Activated CD4-positive, alpha-beta T cell treated with anti-CD3 and anti-CD28 coated beads for 24 hours (primary cell): ENCODE measurements at regions not wholly inside any gene's neighbourhood (a gene's known extent, or its start where the extent isn't known, plus 50 kb on each side); places are given as distances from the start of the nearest gene placed in this dataset.
"Not testable (repeated sequence)": the region's sequence is repeated elsewhere in the genome, so short reads cannot be mapped to it uniquely, and the experiment has no call there.

Experiments used
- DNase-seq, 2 donors: peaks; one replicate each; pipeline ENCODE4 v3.0.0-alpha.2; 2020; ENCODE audit warnings: low read depth in 2 of 2

DNA sequence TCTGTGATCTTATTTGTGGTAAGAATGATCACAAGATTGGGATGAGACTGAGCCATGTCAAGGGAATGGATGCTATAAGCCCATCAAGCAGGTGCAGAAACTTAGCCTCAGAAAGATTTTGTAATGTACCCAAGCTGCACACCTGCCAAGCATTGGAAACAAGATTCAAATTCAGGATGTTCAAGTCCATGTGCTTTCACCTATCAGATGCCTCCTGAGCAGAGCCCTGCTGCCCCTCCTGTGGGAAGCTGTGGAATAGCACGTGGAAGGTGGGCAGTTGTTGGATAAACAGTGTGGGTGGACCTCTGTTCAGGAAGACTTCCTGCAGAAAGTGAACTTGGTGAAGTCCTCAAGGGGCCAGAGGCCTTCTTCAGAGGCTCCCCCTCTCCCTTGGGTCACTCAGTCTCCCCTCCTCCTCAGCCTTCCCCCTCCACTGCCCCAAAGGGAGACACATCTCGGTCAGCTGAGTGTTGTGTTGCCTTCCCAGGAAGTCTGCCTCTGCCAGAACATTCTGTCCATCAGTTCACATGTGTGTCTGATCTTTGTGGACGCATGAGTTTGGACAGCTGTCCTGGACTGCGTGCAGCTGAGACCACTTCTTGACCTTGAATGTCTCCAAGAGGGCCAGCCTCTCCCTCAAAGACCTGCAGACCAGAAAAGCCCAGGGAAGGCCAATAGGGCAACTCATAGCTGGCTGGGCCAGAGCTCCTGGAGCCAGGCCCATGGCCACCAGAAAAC lies 186.1 kb downstream of the INHBB start:
- DNase-seq: no peak

DNA sequence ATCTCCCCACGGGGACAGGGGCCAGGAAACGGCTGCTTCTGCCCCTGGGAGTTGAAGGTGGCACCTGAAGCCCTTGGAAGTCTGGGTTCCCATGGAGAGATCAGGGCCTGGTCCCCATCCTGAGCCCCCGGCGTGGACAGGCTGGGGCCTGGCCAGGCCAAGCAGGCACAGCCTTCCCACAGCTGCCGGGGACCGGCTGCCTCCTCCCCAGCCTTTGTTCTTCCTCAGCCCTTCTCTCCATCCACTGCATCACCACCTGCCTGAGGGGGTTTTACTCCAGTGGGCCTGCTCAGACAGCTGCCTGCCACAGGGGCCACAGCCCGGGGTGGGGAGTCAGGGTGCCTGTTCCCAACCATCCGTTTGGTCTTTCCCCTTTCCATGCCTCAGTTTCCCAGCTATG lies 187.7 kb downstream of the INHBB start:
- DNase-seq: no peak

DNA sequence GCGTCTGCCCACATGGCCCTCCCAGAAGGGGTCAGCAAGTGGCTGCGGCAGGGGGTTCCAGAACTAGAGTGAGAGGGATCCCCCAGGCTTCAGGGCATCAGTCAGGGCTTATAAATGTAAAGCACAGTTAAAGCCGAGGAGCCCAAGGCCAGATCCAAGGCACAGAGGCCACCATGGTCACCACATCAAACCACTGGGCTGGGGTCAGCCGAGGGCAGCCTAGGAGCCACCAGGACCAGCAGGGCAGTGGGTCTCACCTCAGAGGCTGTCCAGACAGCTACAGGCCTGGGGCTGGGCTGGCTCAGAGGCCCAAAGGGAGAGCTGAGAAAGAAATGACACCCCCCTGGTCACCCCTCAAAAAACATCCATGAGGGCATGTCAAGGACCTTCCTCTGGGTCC lies 188.5 kb downstream of the INHBB start:
- no peak for DNase-seq

DNA sequence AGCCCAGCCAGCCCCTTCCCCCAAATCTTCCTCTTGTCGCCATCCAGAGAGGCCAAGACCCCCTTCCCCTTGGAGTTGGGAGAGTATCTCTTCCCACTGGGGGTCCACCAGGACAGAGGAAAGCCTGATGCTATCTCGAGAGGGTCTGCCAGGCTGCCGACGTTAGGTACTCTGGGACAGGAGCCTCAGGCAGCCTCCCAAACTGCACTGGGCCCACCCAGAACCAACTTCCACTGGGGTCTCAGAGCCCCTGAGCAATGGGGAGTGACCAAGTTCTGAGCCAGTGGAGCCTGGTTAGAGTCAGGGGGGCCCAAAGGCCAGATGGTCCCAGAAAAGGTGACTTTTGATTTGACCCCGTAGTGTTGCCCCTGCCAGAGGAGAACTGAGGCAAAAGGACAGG lies 189.1 kb downstream of the INHBB start:
- no peak for DNase-seq

DNA sequence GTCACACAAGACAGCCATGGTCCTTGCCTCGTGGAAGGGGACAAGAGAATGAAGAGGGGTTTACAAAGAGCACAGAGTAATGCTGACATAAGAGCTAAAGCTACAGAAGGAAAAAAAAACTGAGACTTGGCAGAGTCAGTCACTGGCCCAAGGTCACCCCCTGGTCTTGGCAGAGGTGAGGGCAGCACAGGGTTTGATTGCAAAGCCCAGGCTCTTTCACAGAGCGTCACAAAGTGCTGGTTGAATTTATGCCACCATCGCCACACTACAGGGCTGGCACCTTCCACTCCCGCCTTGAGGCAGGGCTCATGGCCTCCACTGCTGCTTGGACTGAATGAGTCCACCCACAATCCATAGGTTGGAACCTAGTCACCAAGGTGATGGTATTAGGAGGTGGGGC lies 190.2 kb downstream of the INHBB start:
- DNase-seq: no peak

DNA sequence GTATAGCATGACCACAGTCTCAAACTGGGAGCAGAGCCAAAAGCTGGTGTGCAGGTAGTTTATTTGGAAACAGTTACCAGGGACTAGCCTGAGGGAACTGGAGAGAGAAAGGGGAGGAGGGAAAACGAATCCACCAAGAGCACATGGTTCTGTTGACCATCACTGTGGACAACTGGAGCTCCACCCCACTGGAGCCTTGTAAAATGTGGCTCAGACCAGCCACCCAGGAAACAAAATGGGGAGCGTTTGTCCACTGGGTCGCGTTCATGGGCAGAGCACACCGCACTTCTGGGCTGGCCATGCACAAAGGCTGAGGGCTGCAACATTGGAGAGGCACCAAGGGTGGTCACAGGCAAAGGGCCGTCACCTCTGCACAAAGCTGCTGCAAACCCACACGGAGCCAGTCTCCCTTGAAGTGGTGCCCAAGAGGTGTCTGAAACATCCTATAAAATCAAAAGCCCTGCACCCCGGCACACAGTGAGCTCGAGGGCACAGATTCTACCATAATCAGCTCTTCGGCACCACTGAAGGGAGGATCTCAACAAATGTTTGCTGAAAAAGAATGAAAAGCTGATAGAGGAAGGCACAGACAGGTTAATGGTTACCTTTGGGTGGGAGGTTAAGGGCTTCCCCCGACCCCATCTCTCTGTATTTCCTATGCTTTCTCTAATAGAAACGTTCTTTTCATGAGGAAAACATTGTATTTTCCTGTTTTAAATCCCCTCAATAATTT lies 192.9 kb downstream of the INHBB start:
- DNase-seq: no peak

DNA sequence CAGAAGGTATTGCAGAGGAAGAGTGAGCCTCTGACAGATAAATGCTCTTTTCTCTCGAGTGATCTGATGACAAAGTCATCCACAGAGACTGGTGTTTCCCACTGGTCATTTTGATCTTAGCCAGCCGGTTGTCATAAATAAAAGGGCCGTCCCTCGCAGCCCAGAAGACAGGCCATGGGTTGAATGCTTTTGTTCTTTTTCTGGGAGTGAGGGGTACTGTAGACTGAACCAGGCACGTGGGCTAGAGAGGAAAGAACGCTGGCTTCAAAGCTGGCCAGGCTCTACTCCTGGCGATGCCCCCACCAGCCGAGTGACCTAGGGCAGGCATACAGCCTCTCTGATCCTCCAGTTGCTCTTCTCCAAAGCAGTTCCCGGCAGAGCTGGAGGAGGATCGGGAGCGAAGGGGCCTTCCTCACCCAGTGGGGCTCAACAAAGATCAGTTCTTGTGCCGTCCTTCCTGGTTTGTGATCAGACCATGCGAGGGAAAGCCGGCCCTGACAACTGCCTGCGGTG lies 193.5 kb downstream of the INHBB start:
- DNase-seq: no peak

DNA sequence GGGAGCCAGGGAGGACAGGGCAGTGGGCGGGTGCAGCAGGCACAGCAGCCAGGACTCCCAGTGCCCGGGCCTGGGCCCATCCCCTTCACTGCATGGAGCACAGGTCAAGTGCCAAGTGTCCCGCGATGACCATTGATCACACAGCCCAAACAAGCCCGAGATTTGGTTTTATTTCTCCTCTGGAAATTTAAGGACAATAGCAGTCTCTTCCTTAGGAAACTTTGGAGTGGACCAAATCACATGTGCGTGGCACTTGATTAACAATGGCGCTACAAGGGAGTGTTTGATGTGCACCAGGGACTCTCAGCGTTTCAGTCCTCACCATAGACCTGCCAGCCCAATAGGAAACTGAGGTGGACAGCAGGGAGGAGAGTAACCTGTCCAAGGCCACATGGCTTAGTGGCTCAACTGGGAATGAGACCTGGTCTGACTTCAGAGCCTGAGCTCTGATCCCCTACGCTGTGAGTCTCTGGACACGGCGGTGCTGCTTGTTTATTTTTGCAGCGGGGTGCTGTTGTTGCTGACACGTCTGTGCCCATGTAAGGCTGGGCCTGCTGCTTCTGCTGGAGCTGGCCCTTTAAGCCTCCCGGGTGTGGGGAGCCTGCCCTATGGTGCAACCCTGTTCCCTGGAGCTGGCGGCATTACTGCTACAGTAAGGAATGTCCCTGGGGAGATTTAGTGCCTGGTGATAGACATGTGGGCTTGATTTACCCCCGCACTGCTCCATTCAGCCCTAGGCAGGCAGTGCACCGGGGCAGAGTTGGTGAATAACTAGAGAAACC lies 194.2 kb downstream of the INHBB start:
- no peak for DNase-seq

DNA sequence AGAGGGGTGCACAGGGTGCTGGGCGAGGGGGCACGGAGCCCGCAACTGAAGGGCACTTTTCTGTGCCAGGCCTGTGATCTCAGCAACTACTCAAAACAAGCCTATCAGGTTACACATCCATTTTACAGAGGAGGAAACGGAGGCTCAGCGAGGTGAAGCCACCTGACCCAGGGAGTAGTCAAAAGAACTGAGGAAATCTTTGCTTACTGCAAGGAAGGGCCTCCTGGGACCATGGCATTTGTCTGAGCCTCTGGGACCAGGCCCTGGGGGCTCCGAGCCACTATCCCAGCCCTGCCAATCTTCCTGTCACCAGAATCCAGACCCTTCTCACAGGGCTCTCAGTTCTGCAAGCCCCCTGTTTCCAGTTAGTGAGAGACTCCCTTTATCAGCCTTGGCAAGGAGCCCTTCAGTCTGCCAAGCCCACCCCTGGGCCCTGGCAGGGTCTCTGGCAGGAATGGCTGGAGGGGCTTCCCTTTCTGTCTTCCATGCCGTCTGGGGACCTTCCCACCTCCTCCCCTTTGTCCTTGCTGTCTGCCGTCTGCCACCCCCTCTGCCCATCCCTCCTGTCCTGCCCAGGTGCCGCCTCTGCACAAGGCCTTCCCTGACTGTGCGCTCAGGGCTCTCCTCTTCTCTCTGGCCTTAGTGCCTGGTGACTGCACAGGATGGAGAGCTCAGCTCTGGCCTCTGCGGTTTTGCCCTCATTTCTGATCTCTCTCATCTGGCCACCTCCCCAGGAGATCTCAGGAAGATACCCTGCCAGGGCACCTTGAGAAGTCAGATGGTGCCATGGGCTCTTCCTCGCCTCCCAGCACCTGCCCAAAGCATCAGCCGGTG lies 194.7 kb upstream of the GLI2 start:
- no peak for DNase-seq

DNA sequence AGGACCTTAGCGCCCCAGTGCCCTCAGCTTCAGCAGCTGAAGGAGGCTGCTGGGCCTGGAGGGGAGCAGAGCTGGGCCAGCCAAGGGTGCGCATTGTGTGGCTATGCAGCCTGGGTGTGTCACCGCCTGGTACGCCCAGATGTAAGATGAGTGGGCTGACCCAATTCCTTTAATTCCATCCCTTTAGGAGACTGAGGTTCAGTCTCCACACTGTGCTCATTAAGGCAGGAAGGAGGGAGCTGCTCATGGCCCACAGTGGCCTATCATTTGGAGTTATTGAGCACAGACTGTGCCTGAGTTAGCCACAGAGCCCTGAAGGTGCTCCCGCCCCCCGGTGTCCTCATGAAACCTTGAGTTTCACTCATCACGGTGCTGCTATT lies 194.1 kb upstream of the GLI2 start:
- no peak for DNase-seq

DNA sequence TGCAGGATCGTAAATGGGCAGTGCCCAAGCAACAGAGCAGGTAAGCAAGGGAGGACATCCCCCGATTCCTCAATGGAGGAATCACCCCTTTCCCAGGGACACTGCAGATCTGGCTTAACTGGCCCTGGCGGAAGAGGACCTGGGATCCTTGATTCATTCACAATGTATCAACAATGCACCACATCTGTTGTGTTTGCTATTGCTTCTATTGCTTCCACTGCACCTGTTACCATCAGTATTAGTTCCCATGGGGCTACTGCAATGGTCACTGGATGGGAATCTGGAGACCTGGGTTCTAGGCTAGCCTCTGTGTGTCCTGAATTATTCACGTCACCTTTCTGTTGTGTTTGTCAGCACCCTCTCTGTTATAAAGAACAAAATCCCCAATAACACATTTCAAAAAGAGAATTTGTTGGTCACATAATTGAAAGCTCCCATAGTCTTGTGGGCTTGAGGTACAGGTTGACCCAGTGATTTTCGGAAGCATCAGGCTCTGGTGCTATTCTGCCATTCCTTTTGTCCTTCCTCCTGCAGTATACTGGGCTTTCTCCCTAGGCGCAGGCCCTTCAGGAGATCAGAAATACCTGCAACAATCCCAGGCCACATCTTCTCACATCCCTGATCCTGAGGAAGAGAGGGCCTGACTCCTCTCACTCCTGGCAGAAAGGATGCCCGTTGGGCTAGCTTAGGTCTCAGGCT lies 193.5 kb upstream of the GLI2 start:
- no peak for DNase-seq

DNA sequence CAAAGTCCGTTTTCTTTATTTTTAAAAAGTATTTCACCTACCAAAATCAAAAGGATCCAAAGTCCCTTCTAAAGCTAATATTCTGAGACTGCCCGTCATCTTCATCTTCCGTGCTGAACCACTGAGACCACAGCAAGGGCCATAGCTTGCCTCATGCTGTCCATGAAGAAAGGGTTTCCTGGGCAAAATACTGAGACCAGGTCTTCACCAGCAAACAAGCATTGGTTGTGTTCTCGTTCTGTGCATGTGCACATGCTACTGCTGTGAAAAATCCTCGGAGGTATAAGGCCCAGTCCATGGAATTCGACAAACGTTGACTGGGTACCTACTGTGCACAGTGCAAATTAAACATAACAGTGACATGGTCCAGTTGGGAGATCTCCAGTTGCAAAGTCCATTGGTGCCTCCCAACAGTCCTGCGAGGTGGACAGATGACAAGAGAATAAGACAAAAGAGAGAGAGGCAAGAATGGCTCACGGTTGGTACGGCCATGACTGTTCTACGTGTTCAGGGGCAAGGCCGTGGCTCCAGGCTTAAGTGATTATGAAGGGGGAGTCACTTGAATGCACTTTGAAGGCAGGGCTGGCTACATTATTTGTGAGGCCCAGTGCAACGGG lies 192.6 kb upstream of the GLI2 start:
- DNase-seq: no peak

DNA sequence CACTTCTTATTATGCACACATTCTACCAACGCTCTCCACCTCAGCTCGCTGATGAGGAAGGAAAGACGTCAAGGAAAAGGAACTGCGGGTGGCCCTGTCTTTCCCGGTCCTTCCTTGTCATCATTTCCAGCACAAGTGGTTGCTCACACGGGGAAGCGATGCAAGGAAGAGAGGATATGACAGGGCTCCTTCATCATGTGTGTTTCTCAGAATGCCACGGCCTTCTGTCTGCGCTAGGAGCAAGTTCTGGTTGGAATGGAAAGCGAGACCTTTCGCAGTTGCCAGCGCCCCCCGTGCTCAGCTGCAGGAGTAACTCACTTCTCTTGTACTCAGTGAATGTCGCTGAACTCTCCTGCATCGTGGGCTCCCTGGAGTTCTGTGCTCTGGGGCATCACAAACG lies 191.8 kb upstream of the GLI2 start:
- no peak for DNase-seq

DNA sequence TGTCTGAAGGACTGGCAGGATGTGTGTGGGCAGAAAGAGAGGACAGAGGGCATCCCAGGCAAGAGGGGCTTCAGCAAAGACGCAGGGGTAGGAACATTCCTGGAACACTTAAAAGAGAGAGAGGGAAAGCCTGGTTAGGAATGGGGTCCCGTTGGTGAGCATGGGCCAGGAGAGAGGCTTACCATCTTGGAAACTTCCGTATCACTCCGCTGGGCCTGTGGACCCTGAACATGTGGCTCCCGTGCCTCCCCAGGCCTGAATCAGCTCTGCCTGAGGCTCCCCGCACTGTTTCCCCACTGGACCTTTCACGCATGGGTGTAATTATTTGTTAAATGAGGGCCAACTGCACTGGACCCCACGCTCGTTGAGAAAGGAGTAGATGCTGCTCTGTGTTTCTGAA lies 191.1 kb upstream of the GLI2 start:
- DNase-seq: no peak

DNA sequence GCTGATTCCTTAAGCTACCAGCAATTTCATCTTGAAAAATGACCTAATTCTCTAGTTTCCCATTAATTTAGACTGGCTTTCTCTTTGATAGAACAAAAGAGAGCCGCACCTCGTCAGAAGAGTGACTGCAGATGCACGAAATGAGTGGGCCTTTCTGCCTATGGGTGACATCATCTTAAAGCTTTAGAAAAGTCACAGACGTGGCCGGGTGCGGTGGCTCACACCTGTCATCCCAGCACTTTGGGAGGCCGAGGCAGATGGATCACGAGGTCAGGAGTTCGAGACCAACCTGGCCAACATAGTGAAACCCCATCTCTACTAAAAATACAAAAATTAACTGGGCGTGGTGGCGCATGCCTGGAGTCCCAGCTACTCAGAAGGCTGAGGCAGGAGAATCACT lies 190.7 kb upstream of the GLI2 start:
- not testable (repeated sequence) for DNase-seq

DNA sequence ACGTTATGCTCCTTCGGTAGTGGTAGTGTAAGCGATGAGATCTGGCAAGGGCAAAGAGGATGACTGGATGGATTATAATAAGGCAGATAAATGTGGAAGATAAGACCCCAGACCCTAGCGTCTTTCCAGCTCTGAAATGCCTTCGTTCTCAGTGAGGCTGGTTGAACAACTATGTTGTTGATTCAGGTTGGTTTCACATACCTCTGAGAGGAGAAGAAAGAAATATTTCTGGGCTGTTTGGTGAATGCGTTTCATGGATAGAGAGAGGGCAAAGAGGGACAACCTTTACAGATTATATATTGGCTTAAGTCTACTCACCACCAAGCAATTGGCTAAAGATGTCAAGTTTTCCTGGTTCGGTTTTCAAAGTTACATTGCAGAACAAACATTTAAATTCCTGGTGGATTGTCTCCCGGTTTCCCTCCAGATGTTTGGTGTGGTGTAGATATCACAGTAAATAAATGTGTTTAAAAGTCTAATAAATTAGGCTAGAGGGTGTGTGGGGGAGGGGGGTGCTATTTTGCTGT lies 190.1 kb upstream of the GLI2 start:
- DNase-seq: no peak

DNA sequence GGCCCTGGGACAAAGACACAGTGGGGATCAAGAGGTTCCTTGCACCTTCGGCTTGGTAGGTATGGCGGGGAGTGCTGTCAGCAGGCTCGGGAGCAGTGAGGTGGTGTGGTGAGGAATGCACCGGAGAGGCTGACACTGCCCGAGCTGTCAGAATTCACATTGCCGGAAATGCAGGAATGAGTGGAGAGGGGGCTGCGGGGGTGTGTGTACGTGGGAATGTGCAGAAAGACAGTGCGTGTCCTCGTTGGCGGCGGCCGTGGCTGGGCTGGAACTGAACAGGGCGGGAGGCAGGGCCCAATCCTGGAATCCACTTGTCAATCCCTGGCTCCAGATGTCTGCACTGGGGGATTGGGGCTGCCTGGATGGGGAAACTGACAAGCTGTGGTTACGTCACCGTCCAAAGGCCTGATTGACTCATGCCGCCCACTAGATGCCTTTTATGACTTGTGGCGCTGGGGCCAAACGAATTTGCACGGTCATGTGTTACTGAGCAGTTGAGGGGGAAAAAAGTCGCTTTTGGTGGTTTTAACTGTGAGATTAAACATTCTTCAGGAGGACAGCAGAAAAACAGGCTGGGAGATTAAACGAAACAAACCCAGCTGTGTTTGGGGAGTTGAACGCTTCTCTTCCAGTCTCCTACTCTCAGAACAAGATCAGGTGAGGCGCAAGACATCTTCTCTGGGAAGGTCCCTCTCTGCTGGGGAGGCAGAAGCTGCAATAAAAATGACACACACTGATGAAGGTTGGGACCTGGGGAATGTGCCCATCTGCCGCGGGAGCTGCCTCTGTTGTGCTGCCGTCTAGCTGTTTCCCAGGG lies 189.4 kb upstream of the GLI2 start:
- DNase-seq: no peak

DNA sequence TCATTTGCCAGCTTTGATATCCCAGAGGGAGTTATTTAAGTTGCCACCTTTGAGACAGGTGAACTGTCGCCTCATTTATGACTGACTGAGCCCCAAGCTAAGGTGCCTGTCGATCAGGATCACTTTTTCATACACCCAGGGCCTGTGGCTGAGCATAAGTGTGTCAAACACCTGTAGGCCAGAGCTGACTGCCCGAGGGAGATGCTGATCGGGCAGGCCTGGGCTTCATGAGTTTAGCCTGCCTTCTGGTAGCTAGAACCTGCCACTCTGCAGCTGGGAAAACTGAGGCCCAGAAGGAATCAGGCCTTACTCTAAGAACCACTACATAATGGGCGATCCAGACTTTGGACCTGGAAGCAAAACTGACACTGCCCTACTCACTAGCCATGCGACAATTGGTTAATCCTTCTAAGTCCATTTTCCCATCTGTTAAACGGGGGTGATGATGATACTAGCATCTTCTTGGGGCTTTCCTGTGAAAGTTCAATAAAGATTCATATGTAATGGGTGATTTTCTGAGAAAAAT lies 188.7 kb upstream of the GLI2 start:
- no peak for DNase-seq

DNA sequence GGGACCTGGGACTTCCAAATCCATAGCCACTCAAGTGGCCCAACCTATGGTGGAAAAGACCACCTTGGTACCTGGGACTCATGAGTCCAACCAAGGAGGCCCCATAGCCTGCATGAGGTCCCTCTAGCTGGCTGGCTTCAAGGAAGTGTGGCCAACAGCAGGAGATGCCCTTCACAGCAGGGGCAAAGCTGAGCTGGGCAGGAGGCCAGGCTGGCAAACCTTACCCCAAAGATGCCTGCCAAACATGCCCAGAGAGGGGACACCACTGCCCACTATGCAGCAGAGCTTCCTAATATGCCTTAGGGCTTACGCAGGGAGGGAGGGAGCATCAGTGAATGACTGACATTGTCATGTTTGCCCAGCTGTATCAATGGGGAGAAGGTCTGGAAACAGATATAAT lies 188.0 kb upstream of the GLI2 start:
- no peak for DNase-seq
